ENCODE measurements at regions not wholly inside any gene's neighbourhood (a gene's known extent, or its start where the extent isn't known, plus 50 kb on each side); places are given as distances from the start of the nearest gene placed in this dataset.

- TF ChIP-seq CTCF (tag by site-specific recombination; IDR thresholded peaks at IDR 0.05) (no peak), PRDM6 (tag by site-specific recombination; IDR thresholded peaks at IDR 0.05) (no peak), ZNF274 (IDR thresholded peaks at IDR 0.05; ENCODE audit: low read length) (no peak), ZNF274 (tag by site-specific recombination; IDR thresholded peaks at IDR 0.05; ENCODE audit: borderline replicate concordance) (no peak), PRDM2 (tag by site-specific recombination; IDR thresholded peaks at IDR 0.05; ENCODE audit: borderline replicate concordance) (no peak), ZNF664 (tag by site-specific recombination; IDR thresholded peaks at IDR 0.05) (no peak), ZSCAN16 (tag by site-specific recombination; IDR thresholded peaks at IDR 0.05) (no peak), ZNF530 (tag by site-specific recombination; IDR thresholded peaks at IDR 0.05; ENCODE audit: low read depth) (no peak)
These were observed 301.1 kb upstream of the LYZL1 start for GRCh38 chr10:28987555-28988320.
